Neuronal stem cell (in vitro differentiated cells): ENCODE measurements at regions not wholly inside any gene's neighbourhood (a gene's known extent, or its start where the extent isn't known, plus 50 kb on each side); places are given as distances from the start of the nearest gene placed in this dataset.

Experiments
- DNase-seq: peaks from one replicate; pipeline ENCODE4 v3.0.0-alpha.2; 2013; ENCODE audit warnings: low spot score
- H2AFZ ChIP-seq: one replicate; pipeline ENCODE4 v1.6.1; 2013; ENCODE audit warnings: mild to moderate bottlenecking, low read length, inconsistent platforms
- H2AK5ac ChIP-seq: 2 replicates; pipeline ENCODE4 v1.6.1; 2013; ENCODE audit warnings: low read depth, mild to moderate bottlenecking, inconsistent platforms, low read length, moderate library complexity, mixed read lengths
- H2BK120ac ChIP-seq: 2 replicates; pipeline ENCODE4 v1.6.1; 2013; ENCODE audit warnings: low read depth, mild to moderate bottlenecking, inconsistent platforms, low read length, moderate library complexity, mixed read lengths
- H2BK12ac ChIP-seq: one replicate; pipeline ENCODE4 v1.6.1; 2013; ENCODE audit warnings: low read length, inconsistent platforms
- H2BK15ac ChIP-seq: 2 replicates; pipeline ENCODE4 v1.6.1; 2013; ENCODE audit warnings: mild to moderate bottlenecking, low read length, inconsistent platforms, mixed read lengths
- H2BK5ac ChIP-seq: one replicate; pipeline ENCODE4 v1.6.1; 2013; ENCODE audit warnings: inconsistent platforms, mild to moderate bottlenecking, low read length, moderate library complexity
- H3K14ac ChIP-seq: one replicate; pipeline ENCODE4 v1.6.1; 2013; ENCODE audit warnings: low read length, inconsistent platforms
- H3K18ac ChIP-seq: 2 replicates; pipeline ENCODE4 v1.6.1; 2013; ENCODE audit warnings: low read length, inconsistent platforms
- H3K23ac ChIP-seq: 2 replicates; pipeline ENCODE4 v1.6.1; 2013; ENCODE audit warnings: low read depth, mild to moderate bottlenecking, mixed read lengths, low read length, inconsistent platforms; ENCODE audit not compliant: poor library complexity
- H3K27ac ChIP-seq: replicated peaks from 3 replicates; pipeline ENCODE4 v1.5.1; 2013; ENCODE audit warnings: low read length, inconsistent platforms
- H3K27me3 ChIP-seq, 3 experiments: 2 replicates each; pipeline ENCODE4 v1.6.1; 2013; ENCODE audit warnings: low read length in 3 of 3, mild to moderate bottlenecking in 2 of 3, inconsistent platforms in 1 of 3, low read depth in 1 of 3, mixed read lengths in 1 of 3, moderate library complexity in 1 of 3; ENCODE audit not compliant: control insufficient read depth in 3 of 3, insufficient read depth in 3 of 3
- H3K36me3 ChIP-seq, 2 donors: replicated peaks in 1 of 2; 2 replicates each; pipeline ENCODE4 v1.6.1; 2013; ENCODE audit warnings: low read length in 2 of 2; ENCODE audit not compliant: control insufficient read depth in 2 of 2, insufficient read depth in 2 of 2
- H3K4ac ChIP-seq: 2 replicates; pipeline ENCODE4 v1.6.1; 2013; ENCODE audit warnings: inconsistent platforms, mild to moderate bottlenecking, low read length, moderate library complexity
- H3K4me1 ChIP-seq, 2 donors: 1 replicate in 1 of 2; 2 replicates in 1 of 2; pipeline ENCODE4 v1.6.1; 2013; ENCODE audit warnings: low read length in 2 of 2, low read depth in 1 of 2; ENCODE audit not compliant: control insufficient read depth in 2 of 2, insufficient read depth in 1 of 2
- H3K4me2 ChIP-seq: one replicate; pipeline ENCODE4 v1.6.1; 2013; ENCODE audit warnings: mild to moderate bottlenecking, low read length, inconsistent platforms; ENCODE audit not compliant: insufficient read depth, poor library complexity, severe bottlenecking
- H3K4me3 ChIP-seq, 2 donors: 2 replicates each; pipeline ENCODE4 v1.5.1; 2013; ENCODE audit warnings: low read length in 2 of 2, mild to moderate bottlenecking in 2 of 2, inconsistent platforms in 1 of 2, moderate library complexity in 1 of 2
- H3K79me1 ChIP-seq: one replicate; pipeline ENCODE4 v1.6.1; 2013; ENCODE audit warnings: low read depth, mild to moderate bottlenecking, inconsistent platforms, low read length, moderate library complexity
- H3K9ac ChIP-seq: one replicate; pipeline ENCODE4 v1.6.1; 2013; ENCODE audit warnings: mild to moderate bottlenecking, low read depth, low read length, inconsistent platforms; ENCODE audit not compliant: poor library complexity
- H3K9me3 ChIP-seq, 2 donors: replicated peaks in 1 of 2; 2 replicates each; pipeline versions ENCODE3 to v1.6.1; 2013; ENCODE audit warnings: low read length in 2 of 2, mild to moderate bottlenecking in 2 of 2, inconsistent platforms in 1 of 2, low read depth in 1 of 2, mixed read lengths in 1 of 2, moderate library complexity in 1 of 2; ENCODE audit not compliant: control insufficient read depth in 2 of 2, insufficient read depth in 1 of 2
- H4K8ac ChIP-seq: one replicate; pipeline ENCODE4 v1.6.1; 2013; ENCODE audit warnings: low read depth, mild to moderate bottlenecking, inconsistent platforms, low read length, moderate library complexity
- H4K91ac ChIP-seq: one replicate; pipeline ENCODE4 v1.6.1; 2013; ENCODE audit warnings: low read length, low read depth, mild to moderate bottlenecking, inconsistent platforms; ENCODE audit not compliant: poor library complexity
- WGBS, 2 donors: extraction: QIAGEN DNeasy Blood & Tissue Kit; methylation state at CpG; one replicate each; pipeline ENCODE4 v1.1.7; 2013; ENCODE audit warnings: missing lambda C conversion rate in 2 of 2, mixed read lengths in 1 of 2; ENCODE audit not compliant: insufficient read length in 2 of 2, insufficient replicate concordance in 1 of 2; ENCODE audit errors: extremely low coverage in 2 of 2; 5-methylcytosine and 5-hydroxymethylcytosine counted together

DNA sequence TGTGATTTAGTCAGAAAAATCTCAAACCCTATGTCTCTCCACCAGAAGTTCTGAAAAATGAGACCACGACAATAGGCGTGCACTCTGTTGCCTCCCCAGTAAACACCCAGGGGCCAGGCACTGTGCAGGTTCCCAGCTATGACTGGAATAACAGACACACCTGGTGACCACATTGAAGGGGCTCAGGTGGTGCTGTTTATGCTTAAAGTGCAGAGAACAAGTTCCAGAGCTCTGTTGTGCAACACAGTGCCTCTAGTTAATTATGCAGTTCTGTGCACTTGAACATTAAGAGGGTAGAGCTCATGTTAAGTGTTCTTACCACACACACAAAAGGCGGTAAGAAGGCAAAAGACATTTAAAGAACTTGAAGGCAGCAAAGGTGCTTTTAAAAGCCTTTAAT is 52.6 kb upstream of the AFF3 start:
- Histone ChIP-seq H3K4me2 (no peak overlapping the region), H4K91ac (no peak overlapping the region), H3K27ac (no peak overlapping the region), H2BK15ac (no peak overlapping the region), H2AFZ (no peak overlapping the region), H3K23ac (no peak overlapping the region), H2BK5ac (no peak overlapping the region), H2AK5ac (no peak overlapping the region), H2BK120ac (no peak overlapping the region), H3K36me3 (no peaks in the 10 kb centered on the region), H2BK12ac (no peak overlapping the region), H3K79me1 (no peaks in the 10 kb centered on the region), H3K9ac (no peak overlapping the region), H3K14ac (no peak overlapping the region), H3K9me3 (peaks cover 0 to 2% of the 10 kb centered on the region in 2 donors), H3K18ac (no peak overlapping the region), H3K27me3 (no peaks in the 10 kb centered on the region), H3K4ac (no peak overlapping the region), H4K8ac (no peak overlapping the region), H3K4me1 (peaks cover 12 to 17% of the 10 kb centered on the region in 2 donors), H3K4me3 (no peak overlapping the region)
- WGBS, 2 donors: no CpG with 5 or more reads among the region's 3 CpGs
- no peak for DNase-seq

DNA sequence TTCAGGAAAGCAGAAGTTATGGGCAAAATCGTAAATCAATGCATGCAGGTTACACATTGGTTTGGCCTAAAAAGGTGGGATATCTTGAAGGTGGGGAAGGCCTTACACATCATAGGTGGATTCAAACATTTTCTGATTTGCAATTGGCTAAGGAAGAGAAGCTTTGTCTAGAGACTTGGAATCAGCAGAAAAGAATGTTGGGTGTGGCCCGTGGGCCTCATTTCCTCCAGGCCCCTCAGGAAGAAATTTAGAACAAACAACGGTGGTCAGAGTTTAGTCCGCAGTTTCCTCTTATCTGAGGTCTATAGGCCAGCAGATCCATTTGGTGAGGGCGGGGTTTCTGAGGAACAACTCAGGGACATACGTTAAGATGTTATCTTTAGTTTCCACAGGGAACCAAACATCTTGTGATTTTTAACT is 50.9 kb upstream of the AFF3 start:
- Histone ChIP-seq H3K36me3 (no peaks in the 10 kb centered on the region), H4K91ac (no peak overlapping the region), H3K4me3 (no peak overlapping the region), H3K23ac (no peak overlapping the region), H2BK15ac (no peak overlapping the region), H2AFZ (no peak overlapping the region), H2BK5ac (no peak overlapping the region), H3K27me3 (no peaks in the 10 kb centered on the region), H3K9ac (no peak overlapping the region), H3K27ac (no peak overlapping the region), H3K9me3 (peaks cover 0 to 2% of the 10 kb centered on the region in 2 donors), H3K14ac (no peak overlapping the region), H4K8ac (no peak overlapping the region), H2AK5ac (no peak overlapping the region), H3K4me1 (peaks cover 6 to 14% of the 10 kb centered on the region in 2 donors), H3K79me1 (no peaks in the 10 kb centered on the region), H3K4me2 (no peak overlapping the region), H3K4ac (no peak overlapping the region), H2BK120ac (no peak overlapping the region), H3K18ac (no peak overlapping the region), H2BK12ac (no peak overlapping the region)
- no peak for DNase-seq
- no CpG with 5 or more reads among the region's 6 CpGs for WGBS, 2 donors

DNA sequence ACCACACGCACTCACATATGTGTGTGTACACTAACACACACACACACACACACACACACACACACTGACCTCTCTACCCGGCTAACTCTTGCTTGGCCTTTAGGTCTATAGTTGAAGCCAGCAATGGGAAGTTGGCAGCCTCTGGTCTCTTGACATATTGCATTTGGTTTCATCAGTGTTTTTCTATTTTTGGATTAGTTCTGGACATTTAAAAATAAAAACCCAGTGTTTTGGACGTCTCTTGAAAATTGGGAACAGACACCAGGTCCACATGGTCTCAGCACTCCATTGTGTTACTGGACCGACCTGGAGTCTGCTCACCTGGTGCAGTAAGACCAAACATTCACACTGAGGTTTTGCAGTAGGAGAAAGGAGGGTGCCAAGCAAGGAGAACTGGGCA is 50.4 kb upstream of the AFF3 start:
- no peak overlapping the region for H4K8ac ChIP-seq
- peaks cover 0 to 2% of the 10 kb centered on the region in 2 donors for H3K9me3 ChIP-seq
- no peak overlapping the region for H3K4me2 ChIP-seq
- H2BK15ac ChIP-seq: no peak overlapping the region
- no peak overlapping the region for H3K4me3 ChIP-seq
- H3K4ac ChIP-seq: no peak overlapping the region
- H4K91ac ChIP-seq: no peak overlapping the region
- H3K9ac ChIP-seq: no peak overlapping the region
- no peak overlapping the region for H2BK5ac ChIP-seq
- H3K18ac ChIP-seq: no peak overlapping the region
- no peaks in the 10 kb centered on the region for H3K27me3 ChIP-seq
- no peak overlapping the region for H2BK12ac ChIP-seq
- H3K14ac ChIP-seq: no peak overlapping the region
- H3K23ac ChIP-seq: no peak overlapping the region
- H3K79me1 ChIP-seq: no peaks in the 10 kb centered on the region
- H2AFZ ChIP-seq: no peak overlapping the region
- H2BK120ac ChIP-seq: no peak overlapping the region
- H3K4me1 ChIP-seq: peaks cover 2 to 9% of the 10 kb centered on the region in 2 donors
- no peaks in the 10 kb centered on the region for H3K36me3 ChIP-seq
- no CpG with 5 or more reads among the region's 4 CpGs for WGBS, 2 donors
- no peak for DNase-seq
- no peak overlapping the region for H3K27ac ChIP-seq
- H2AK5ac ChIP-seq: no peak overlapping the region

DNA sequence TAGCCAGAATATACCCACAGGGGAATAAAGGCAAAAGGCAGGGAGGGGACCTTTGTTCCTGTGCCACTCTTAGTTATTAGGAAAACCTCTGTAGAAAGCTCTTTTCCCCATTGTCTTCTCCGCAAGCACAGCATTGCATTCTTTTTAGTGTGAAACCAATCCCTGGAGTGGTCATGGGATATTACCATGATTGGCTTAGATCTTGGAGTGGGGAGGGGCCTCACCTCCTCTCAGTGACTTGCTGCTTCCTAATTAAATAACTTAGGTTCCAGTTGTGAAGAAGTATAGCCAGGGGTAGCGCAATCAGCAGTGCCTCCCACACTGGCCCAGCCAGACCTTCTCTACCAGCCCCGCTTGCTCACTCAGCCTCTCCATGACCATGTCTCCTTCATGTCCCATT is 49.9 kb upstream of the AFF3 start:
- H3K18ac ChIP-seq: no peak overlapping the region
- H2BK15ac ChIP-seq: no peak overlapping the region
- no peak overlapping the region for H3K4me3 ChIP-seq
- no peak overlapping the region for H2AFZ ChIP-seq
- no peak overlapping the region for H2BK12ac ChIP-seq
- no peak overlapping the region for H3K4ac ChIP-seq
- H3K27ac ChIP-seq: no peak overlapping the region
- H3K14ac ChIP-seq: no peak overlapping the region
- H2BK120ac ChIP-seq: no peak overlapping the region
- no peaks in the 10 kb centered on the region for H3K27me3 ChIP-seq
- no peak overlapping the region for H3K9ac ChIP-seq
- no peak overlapping the region for H2AK5ac ChIP-seq
- no peak for DNase-seq
- WGBS, 2 donors: no CpG with 5 or more reads among the region's 3 CpGs
- H3K79me1 ChIP-seq: no peaks in the 10 kb centered on the region
- H3K36me3 ChIP-seq: no peaks in the 10 kb centered on the region
- H2BK5ac ChIP-seq: no peak overlapping the region
- no peak overlapping the region for H4K91ac ChIP-seq
- H3K23ac ChIP-seq: no peak overlapping the region
- H3K4me2 ChIP-seq: no peak overlapping the region
- peaks cover 0 to 4% of the 10 kb centered on the region in 2 donors for H3K4me1 ChIP-seq
- peaks cover 0 to 2% of the 10 kb centered on the region in 2 donors for H3K9me3 ChIP-seq
- H4K8ac ChIP-seq: no peak overlapping the region
